B cell (primary cell): ENCODE measurements at regions not wholly inside any gene's neighbourhood (a gene's known extent, or its start where the extent isn't known, plus 50 kb on each side); places are given as distances from the start of the nearest gene placed in this dataset.

ENCODE experiments used
- ATAC-seq: fragments of 200-7000 bp; cut with Tn5 transposase; one replicate; pipeline ENCODE4 v1.10.0; 2021; ENCODE audit warnings: low read depth, mild to moderate bottlenecking, moderate number of reproducible peaks, moderate library complexity
- CTCF ChIA-PET: fragments of 350-600 bp; sonication (Branson Sonifier 250); formaldehyde crosslinking; loops from one replicate; lab custom pipeline; 2021; ENCODE audit warnings: antibody characterized with exemption, inconsistent platforms; lab: Charles Lee
- POLR2A ChIA-PET: fragments of 350-600 bp; sonication (Branson Sonifier 250); formaldehyde crosslinking; loops from one replicate; lab custom pipeline; 2021; ENCODE audit warnings: antibody characterized with exemption; lab: Charles Lee
- DNase-seq: peaks from one replicate; pipeline ENCODE4 v3.0.0; 2013
- H2AFZ ChIP-seq: 2 replicates; pipeline ENCODE4 v1.6.1; 2012; ENCODE audit warnings: mild to moderate bottlenecking, low read depth, low read length; ENCODE audit not compliant: insufficient read depth, poor library complexity, severe bottlenecking
- H3K27ac ChIP-seq, 2 donors: 1 replicate in 1 of 2; 2 replicates in 1 of 2; pipeline ENCODE4 v1.5.1; 2012 to 2013; ENCODE audit warnings: low read length in 2 of 2, mild to moderate bottlenecking in 2 of 2, moderate library complexity in 1 of 2
- H3K27me3 ChIP-seq, 4 experiments: fragments of 200-600 bp in 1 of 4; sonication (generic) in 1 of 4; replicated peaks in 1 of 4; 1 replicate in 2 of 4; 2 replicates in 2 of 4; pipeline versions ENCODE4 v1.6.1 to v1.7.0; 2013 to 2016; ENCODE audit warnings: low read length in 3 of 4, mild to moderate bottlenecking in 2 of 4, mixed read lengths in 1 of 4, moderate library complexity in 1 of 4; ENCODE audit not compliant: insufficient read depth in 4 of 4, control insufficient read depth in 3 of 4; ENCODE audit errors: control extremely low read depth in 1 of 4
- H3K36me3 ChIP-seq, 2 experiments: replicated peaks in 1 of 2; 1 replicate in 1 of 2; 2 replicates in 1 of 2; pipeline versions ENCODE4 v1.6.1 to v1.7.1; 2013; ENCODE audit warnings: low read length in 1 of 2; ENCODE audit not compliant: insufficient read depth in 2 of 2, control insufficient read depth in 1 of 2; ENCODE audit errors: control extremely low read depth in 1 of 2, extremely low read depth in 1 of 2
- H3K4me1 ChIP-seq, 2 donors: fragments of 200-600 bp in 1 of 2; sonication (generic) in 1 of 2; 1 replicate in 1 of 2; 2 replicates in 1 of 2; pipeline versions ENCODE4 v1.5.1 to v1.6.1; 2013 to 2017; ENCODE audit warnings: low read length in 2 of 2; ENCODE audit not compliant: control insufficient read depth in 2 of 2, insufficient read depth in 2 of 2
- H3K4me2 ChIP-seq: replicated peaks from 2 replicates; pipeline ENCODE3; 2012; ENCODE audit warnings: mild to moderate bottlenecking, low read depth, low read length; ENCODE audit not compliant: poor library complexity, severe bottlenecking
- H3K4me3 ChIP-seq, 5 experiments: fragments of 200-600 bp in 1 of 5; sonication (generic) in 1 of 5; 1 replicate in 3 of 5; 2 replicates in 2 of 5; pipeline versions ENCODE4 v1.5.1 to v1.7.0; 2011 to 2016; ENCODE audit warnings: low read length in 4 of 5, mild to moderate bottlenecking in 4 of 5, low read depth in 2 of 5, control low read depth in 1 of 5, moderate library complexity in 1 of 5; ENCODE audit not compliant: insufficient read depth in 1 of 5; ENCODE audit errors: control extremely low read depth in 1 of 5, extremely low read depth in 1 of 5
- H3K79me2 ChIP-seq: fragments of 200-600 bp; sonication (generic); one replicate; pipeline ENCODE4 v1.6.0; 2016; ENCODE audit warnings: low read length; ENCODE audit not compliant: control insufficient read depth, insufficient read depth
- H3K9ac ChIP-seq: fragments of 200-600 bp; sonication (generic); 2 replicates; pipeline ENCODE4 v1.6.1; 2017; ENCODE audit warnings: mild to moderate bottlenecking, low read length, moderate library complexity
- H3K9me3 ChIP-seq, 3 donors: one replicate each; pipeline versions ENCODE4 v1.6.1 to v1.7.1; 2013; ENCODE audit warnings: low read length in 2 of 3; ENCODE audit not compliant: control insufficient read depth in 2 of 3, insufficient read depth in 1 of 3; ENCODE audit errors: control extremely low read depth in 1 of 3
- H4K20me1 ChIP-seq: 2 replicates; pipeline ENCODE4 v1.6.0; 2012; ENCODE audit warnings: mild to moderate bottlenecking, low read length; ENCODE audit not compliant: insufficient read depth, control insufficient read depth, poor library complexity, severe bottlenecking
- H3K27ac Mint-ChIP-seq: one replicate; pipeline ENCODE4 v1.8.0; 2021; ENCODE audit warnings: mixed read lengths
- H3K27me3 Mint-ChIP-seq: one replicate; pipeline ENCODE4 v1.8.0; 2021; ENCODE audit warnings: mixed read lengths
- H3K4me1 Mint-ChIP-seq: one replicate; pipeline ENCODE4 v1.8.0; 2021; ENCODE audit warnings: mixed read lengths
- H3K4me3 Mint-ChIP-seq: one replicate; pipeline ENCODE4 v1.8.0; 2021; ENCODE audit warnings: mixed read lengths
- H3K9me3 Mint-ChIP-seq: one replicate; pipeline ENCODE4 v1.8.0; 2022; ENCODE audit warnings: mixed read lengths; ENCODE audit not compliant: insufficient read depth
- EZH2 ChIP-seq: IDR thresholded peaks from 2 replicates; pipeline ENCODE4 v1.6.1; 2012; ENCODE audit warnings: borderline replicate concordance, low read depth, mild to moderate bottlenecking, moderate library complexity, low read length; ENCODE audit not compliant: insufficient read depth, poor library complexity, severe bottlenecking
- WGBS: methylation state at CpG from one replicate; pipeline ENCODE4 v1.1.5; 2013; ENCODE audit warnings: missing lambda C conversion rate; ENCODE audit not compliant: insufficient coverage; 5-methylcytosine and 5-hydroxymethylcytosine counted together
- intact Hi-C: fragments of 100-400 bp; cut with micrococcal nuclease; formaldehyde crosslinking; loops from one replicate; pipeline ENCODE4 v1.10.0; 2022
- TF ChIP-seq, protein P1 (sequence below): fragments of 200-600 bp; IDR thresholded peaks from one replicate; pipeline ENCODE4 v1.8.0; 2022; ENCODE audit warnings: antibody characterized with exemption, mild to moderate bottlenecking

GRCh38 chr18:78390348-78390951 lies 589.2 kb upstream of the SALL3 start:
- peaks cover 6% of the 10 kb centered on the region for H3K9me3 Mint-ChIP-seq
- H3K79me2 ChIP-seq: no peaks in the 10 kb centered on the region
- DNase-seq (no peak), ATAC-seq (no peak)
- H3K4me1 ChIP-seq: no peaks in the 10 kb centered on the region
- CTCF ChIA-PET: no interaction called here
- TF ChIP-seq EZH2: no peak
- TF ChIP-seq, protein P1, sequence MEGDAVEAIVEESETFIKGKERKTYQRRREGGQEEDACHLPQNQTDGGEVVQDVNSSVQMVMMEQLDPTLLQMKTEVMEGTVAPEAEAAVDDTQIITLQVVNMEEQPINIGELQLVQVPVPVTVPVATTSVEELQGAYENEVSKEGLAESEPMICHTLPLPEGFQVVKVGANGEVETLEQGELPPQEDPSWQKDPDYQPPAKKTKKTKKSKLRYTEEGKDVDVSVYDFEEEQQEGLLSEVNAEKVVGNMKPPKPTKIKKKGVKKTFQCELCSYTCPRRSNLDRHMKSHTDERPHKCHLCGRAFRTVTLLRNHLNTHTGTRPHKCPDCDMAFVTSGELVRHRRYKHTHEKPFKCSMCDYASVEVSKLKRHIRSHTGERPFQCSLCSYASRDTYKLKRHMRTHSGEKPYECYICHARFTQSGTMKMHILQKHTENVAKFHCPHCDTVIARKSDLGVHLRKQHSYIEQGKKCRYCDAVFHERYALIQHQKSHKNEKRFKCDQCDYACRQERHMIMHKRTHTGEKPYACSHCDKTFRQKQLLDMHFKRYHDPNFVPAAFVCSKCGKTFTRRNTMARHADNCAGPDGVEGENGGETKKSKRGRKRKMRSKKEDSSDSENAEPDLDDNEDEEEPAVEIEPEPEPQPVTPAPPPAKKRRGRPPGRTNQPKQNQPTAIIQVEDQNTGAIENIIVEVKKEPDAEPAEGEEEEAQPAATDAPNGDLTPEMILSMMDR: no peak
- H3K4me1 Mint-ChIP-seq: no peaks in the 10 kb centered on the region
- H3K9ac ChIP-seq: no peak overlapping the region
- no peak overlapping the region for H3K27ac Mint-ChIP-seq
- intact Hi-C loops: no loop called here
- no peaks in the 10 kb centered on the region for H4K20me1 ChIP-seq
- H3K4me3 ChIP-seq: no peak overlapping the region
- H3K36me3 ChIP-seq: no peaks in the 10 kb centered on the region
- H3K9me3 ChIP-seq: peaks cover 0 to 36% (median 0%) of the 10 kb centered on the region in 3 donors
- no peak overlapping the region for H3K27ac ChIP-seq
- no peak overlapping the region for H2AFZ ChIP-seq
- WGBS: 93% methylated on average over 34 of the region's 34 CpGs
- H3K27me3 Mint-ChIP-seq: no peaks in the 10 kb centered on the region
- no peak overlapping the region for H3K4me3 Mint-ChIP-seq
- H3K4me2 ChIP-seq: no peak overlapping the region
- no peaks in the 10 kb centered on the region for H3K27me3 ChIP-seq
- POLR2A ChIA-PET: no interaction called here

DNA sequence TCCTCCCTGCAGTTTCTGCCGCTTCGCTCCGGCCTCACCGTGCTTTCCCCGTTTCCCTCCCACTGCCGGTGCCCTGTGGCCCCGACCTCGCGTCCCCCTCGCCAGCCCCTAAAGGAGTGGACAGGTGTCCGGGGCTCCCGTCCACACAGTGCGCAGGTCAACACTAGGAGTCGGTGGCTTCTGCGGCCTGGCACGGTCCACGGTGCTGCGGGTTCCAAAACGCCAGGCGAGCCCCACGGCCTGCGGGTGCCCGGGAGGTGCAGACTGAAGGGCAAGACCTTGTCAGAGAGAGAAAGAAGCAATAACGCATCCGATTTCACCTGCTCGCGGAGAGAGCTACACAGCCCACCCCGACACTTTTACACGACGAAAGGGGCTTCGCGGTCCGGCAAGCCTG lies 588.7 kb upstream of the SALL3 start:
- DNase-seq (no peak), ATAC-seq (no peak)
- ChIA-PET CTCF (no interaction called here), POLR2A (no interaction called here)
- no peak overlapping the region for H3K27ac ChIP-seq
- H2AFZ ChIP-seq: no peak overlapping the region
- H3K4me1 ChIP-seq: no peaks in the 10 kb centered on the region
- no peak overlapping the region for H3K9ac ChIP-seq
- intact Hi-C loops: no loop called here
- Mint-ChIP-seq H3K4me3 (no peak overlapping the region), H3K9me3 (peaks cover 9% of the 10 kb centered on the region), H3K27ac (no peak overlapping the region), H3K27me3 (no peaks in the 10 kb centered on the region), H3K4me1 (no peaks in the 10 kb centered on the region)
- H3K27me3 ChIP-seq: no peaks in the 10 kb centered on the region
- no peaks in the 10 kb centered on the region for H4K20me1 ChIP-seq
- whole genome bisulfite sequencing: 93% methylated on average over 33 of the region's 33 CpGs
- H3K4me3 ChIP-seq: no peak overlapping the region
- TF ChIP-seq, protein P1: no peak
- TF ChIP-seq EZH2: no peak
- H3K36me3 ChIP-seq: no peaks in the 10 kb centered on the region
- no peak overlapping the region for H3K4me2 ChIP-seq
- no peaks in the 10 kb centered on the region for H3K79me2 ChIP-seq
- peaks cover 0 to 38% (median 0%) of the 10 kb centered on the region in 3 donors for H3K9me3 ChIP-seq
